GM18907 (cell line): ENCODE measurements at regions not wholly inside any gene's neighbourhood (a gene's known extent, or its start where the extent isn't known, plus 50 kb on each side); places are given as distances from the start of the nearest gene placed in this dataset.
A peak's percentile ranks its signal among the peaks of the same experiment; 100 is the strongest.

Source experiments
- ATAC-seq: cut with Tn5 transposase; IDR thresholded peaks from one replicate; pipeline ENCODE4 v1.9.1; 2021; ENCODE audit warnings: mild to moderate bottlenecking, moderate library complexity; ENCODE audit not compliant: unreplicated experiment

DNA sequence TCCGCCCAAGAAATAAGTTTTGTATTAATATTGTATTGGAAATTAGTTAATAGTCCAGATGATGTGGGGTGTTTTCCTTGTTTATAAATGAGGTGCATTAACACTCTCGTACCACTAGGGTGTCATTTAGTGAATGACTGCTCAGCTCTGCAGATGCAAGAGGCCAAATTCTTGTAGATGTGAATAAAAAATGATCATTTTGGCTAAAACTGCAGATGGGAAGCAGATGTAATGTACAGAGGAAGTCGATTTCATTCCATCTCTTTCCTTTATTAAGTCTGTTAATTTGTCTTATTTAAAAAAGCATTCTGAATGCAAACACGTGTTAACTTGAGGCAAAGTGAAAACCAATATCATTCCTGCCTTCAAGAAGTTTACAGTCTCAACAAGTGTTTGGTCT lies 108.1 kb downstream of the DHX15 start:
- no peak for ATAC-seq

DNA sequence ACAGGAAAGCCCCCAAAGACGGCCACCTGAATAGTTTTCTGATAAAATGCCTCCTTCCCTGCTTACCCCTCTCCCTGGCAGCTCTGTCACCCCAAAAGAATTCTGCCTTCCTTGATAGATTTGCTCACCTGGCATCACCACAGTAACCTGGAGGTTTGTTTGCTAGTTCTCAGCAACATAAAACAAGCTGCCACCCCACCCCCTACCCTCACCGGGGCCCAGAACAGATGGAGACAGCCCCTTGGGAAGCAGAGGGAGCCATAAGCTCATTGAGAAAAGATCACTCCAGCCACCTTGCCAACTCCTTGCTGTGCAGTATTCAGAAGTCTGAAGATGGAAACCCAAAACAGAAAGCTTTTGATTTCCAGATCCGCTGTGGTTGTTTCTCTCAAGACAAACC lies 108.6 kb downstream of the DHX15 start:
- ATAC-seq = no peak

DNA sequence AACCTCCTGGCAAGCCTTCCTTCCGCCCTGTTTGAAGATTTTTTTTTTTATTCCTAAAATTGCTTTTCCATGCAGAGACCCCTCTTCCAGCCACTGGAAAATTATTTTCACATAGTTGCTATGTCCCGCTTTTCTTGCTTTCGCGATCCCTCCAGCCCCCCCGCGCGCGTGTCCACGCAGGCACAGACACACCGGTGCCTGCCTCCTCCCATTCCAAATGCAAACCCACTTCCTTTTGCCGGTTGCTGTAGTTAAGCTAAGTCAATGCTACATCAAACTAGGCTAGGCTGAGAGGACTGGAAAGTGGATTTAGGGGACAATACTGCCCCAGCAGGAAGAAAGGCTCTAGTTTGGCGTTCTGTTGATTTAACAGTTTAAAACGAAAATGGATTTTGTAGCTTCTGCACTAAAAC lies 111.0 kb downstream of the DHX15 start:
- ATAC-seq = no peak

GRCh38 chr4:24472514-24473308 lies 111.6 kb downstream of the DHX15 start:
- ATAC-seq = peak; percentile 66

GRCh38 chr4:24472161-24472510 lies 112.2 kb downstream of the DHX15 start:
- no peak for ATAC-seq

- no peak for ATAC-seq
Measured at GRCh38 chr4:24471486-24472160, 112.7 kb downstream of the DHX15 start.

GRCh38 chr4:24470666-24471485 lies 113.5 kb downstream of the DHX15 start:
- ATAC-seq = no peak

DNA sequence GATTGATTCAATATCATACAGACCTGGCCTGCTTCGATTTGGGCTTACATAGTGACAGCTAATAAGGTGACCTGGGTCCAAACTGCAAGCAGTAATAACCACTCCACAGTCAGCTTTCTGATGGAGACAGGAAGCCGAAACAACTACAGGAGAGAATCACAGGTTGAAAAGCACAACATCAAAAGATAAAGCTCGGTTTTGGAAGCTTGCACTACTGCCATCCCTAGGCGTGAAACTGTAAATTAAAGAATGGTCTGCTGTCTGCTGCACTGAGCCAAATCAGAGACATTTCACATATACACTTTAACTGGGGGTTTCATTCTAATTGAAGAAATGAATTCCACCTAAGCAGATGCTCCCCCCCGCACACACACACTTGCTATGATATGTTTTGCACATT lies 116.3 kb downstream of the DHX15 start:
- no peak for ATAC-seq

GRCh38 chr4:24464566-24464965 lies 119.8 kb downstream of the DHX15 start:
- no peak for ATAC-seq

GRCh38 chr4:24456431-24456830 lies 127.9 kb downstream of the DHX15 start:
- no peak for ATAC-seq

DNA sequence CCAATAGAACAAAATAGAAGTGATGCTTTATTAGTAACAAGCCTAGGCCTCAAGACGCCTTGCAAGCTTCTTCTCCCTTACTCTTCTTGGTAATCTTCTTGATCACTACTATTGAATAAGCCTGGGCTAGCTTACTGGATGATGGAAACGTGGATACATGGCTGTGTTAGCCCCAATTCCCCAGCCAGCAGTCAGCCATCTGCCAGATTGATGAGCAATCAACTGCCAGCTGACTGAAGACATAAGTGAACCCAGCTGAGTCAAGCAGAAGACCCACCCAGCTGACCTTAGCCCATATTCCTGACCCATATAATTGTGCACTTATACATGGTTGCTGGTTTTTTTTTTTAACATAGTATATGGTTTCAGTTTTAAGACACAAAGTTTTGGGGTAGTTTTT lies 130.4 kb downstream of the DHX15 start:
- no peak for ATAC-seq

DNA sequence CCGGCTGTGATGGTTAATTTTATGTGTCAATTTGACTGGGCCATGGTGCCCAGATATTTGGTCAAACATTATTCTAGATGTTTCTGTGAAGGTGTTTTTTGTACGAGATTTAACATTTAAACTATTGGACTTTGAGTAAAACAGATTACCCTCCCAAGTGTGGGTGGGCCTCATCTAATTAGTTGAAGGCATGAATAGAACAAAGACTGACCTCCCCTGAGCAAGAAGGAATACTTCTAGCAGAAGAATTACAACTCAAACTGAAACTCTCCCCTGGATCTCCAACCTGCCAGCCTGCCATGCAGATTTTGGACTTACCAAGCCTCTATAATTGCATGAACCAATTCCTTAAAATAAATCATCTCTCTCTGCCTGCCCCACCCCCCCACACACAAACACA lies 132.5 kb downstream of the DHX15 start:
- no peak for ATAC-seq

GRCh38 chr4:24443200-24443599 lies 141.2 kb downstream of the DHX15 start:
- ATAC-seq = no peak

DNA sequence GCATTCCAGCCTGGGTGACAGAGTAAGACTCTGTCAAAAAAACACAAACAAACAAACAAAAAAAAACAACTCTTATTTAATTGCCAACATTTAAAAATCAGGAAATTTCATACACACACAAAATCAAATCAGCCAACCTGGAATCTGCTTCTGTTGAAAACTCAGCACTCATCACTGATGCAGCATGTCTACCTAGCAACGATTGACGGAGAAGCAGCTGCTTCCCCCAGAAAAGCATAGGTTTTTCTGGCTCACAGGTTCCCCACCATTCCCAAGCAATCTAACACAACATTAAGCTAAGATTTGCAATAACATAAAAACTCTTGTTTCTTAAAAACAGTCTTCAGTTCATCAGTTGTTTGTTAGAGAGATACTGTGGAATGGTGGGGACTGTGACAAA lies 143.6 kb downstream of the DHX15 start:
- no peak for ATAC-seq

DNA sequence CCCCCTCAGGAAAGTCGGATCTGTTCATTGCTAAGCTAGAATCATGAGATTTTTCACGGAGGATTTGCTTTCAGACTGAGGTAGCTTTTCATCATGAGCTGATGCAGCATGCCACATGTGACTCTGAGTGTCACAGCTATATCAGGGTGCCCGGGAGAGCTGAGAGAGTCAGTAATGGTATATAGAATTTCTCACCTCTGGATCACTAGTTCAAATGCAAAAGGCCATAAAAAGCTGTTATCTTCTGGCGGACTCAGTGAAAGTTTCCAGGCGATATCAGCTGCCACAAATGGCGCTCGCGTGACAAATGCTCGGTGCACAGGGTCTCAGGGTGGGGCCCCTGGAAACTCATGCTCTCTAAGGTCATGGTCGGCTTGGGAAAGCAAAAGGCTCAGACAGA lies 150.1 kb downstream of the DHX15 start:
- no peak for ATAC-seq

DNA sequence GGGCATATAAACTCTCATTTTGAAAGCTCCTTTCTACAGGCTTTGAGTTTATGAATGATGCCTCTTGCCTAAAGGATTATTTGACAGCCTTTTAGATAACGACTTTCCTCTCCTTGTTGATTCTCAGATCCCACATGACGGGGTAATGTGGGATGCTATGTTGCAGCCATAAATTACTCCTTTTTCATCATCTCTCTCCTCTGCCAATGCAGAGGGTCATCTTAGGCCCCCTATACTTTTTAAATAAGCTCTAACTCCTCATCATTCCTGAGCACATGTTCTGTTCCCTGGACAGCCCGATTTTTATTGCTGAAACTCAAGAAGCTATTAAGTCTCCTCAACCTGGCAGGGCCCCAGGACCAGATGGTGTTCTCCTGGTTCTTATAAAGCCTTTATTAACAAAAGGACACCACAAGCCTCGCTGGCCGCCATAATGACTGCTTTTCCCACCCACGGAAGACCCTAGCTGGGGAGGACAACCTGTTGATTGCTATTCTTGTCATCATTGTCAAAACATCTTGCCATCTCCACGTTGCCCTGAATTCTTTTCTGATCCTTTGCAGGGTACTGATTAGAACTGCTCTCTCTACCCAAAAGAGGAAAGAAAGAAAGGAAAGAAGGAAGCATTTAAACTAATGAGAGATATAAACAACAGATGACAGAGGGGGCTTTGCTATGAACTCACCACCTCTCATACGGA lies 150.7 kb downstream of the DHX15 start:
- ATAC-seq = no peak

DNA sequence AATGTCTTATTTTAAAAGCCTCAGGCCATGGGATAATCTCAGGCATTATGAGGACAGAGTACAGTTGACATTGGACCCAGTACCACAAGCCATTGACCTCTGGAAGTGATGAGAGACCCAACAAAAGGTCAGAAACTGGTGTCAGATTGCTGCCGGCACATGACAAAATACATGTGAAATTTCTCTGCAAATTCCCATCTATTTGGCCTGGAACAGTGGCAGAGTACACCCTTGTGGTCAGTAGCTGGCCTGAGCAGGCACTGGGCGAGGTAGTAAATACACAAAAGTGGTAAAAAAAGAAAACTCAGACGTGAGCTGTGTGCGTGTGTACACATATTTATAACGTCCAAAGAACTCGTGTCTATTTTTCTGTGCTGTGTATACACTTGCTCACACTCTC lies 155.5 kb downstream of the DHX15 start:
- ATAC-seq = no peak

GRCh38 chr4:24426557-24426956 lies 157.8 kb downstream of the DHX15 start:
- no peak for ATAC-seq

GRCh38 chr4:24425863-24426262 lies 158.5 kb downstream of the DHX15 start:
- no peak for ATAC-seq

GRCh38 chr4:24423670-24424069 lies 160.7 kb downstream of the DHX15 start:
- no peak for ATAC-seq

GRCh38 chr4:24422644-24423043 lies 161.7 kb downstream of the DHX15 start:
- ATAC-seq = no peak
